Mesendoderm (in vitro differentiated cells): ENCODE measurements at regions not wholly inside any gene's neighbourhood (a gene's known extent, or its start where the extent isn't known, plus 50 kb on each side); places are given as distances from the start of the nearest gene placed in this dataset.

Source experiments
- DNase-seq: peaks from one replicate; pipeline ENCODE4 v3.0.0; 2013
- H2AK5ac ChIP-seq: 2 replicates; pipeline ENCODE4 v1.6.1; 2013; ENCODE audit warnings: low read length, inconsistent platforms
- H2BK120ac ChIP-seq: 2 replicates; pipeline ENCODE4 v1.6.1; 2013; ENCODE audit warnings: low read depth, mild to moderate bottlenecking, low read length, moderate library complexity, mixed read lengths
- H2BK15ac ChIP-seq: replicated peaks from 2 replicates; pipeline ENCODE4 v1.6.1; 2013; ENCODE audit warnings: low read depth, mild to moderate bottlenecking, moderate library complexity
- H2BK5ac ChIP-seq: 2 replicates; pipeline ENCODE4 v1.6.1; 2013; ENCODE audit warnings: low read length, inconsistent platforms
- H3K18ac ChIP-seq: 2 replicates; pipeline ENCODE4 v1.6.1; 2013; ENCODE audit warnings: mild to moderate bottlenecking, low read length, mixed read lengths
- H3K23ac ChIP-seq: one replicate; pipeline ENCODE4 v1.6.1; 2013; ENCODE audit warnings: low read length
- H3K27ac ChIP-seq: 2 replicates; pipeline ENCODE4 v1.5.1; 2013; ENCODE audit warnings: low read depth, mild to moderate bottlenecking, inconsistent platforms, low read length, moderate library complexity
- H3K27me3 ChIP-seq: 2 replicates; pipeline ENCODE4 v1.6.1; 2013; ENCODE audit warnings: low read length, control low read depth, mild to moderate bottlenecking, inconsistent platforms; ENCODE audit not compliant: insufficient read depth, poor library complexity
- H3K36me3 ChIP-seq: 2 replicates; pipeline ENCODE4 v1.6.1; 2013; ENCODE audit warnings: low read length, inconsistent platforms; ENCODE audit not compliant: control insufficient read depth, insufficient read depth
- H3K4ac ChIP-seq: one replicate; pipeline ENCODE4 v1.6.1; 2013; ENCODE audit warnings: low read depth, mild to moderate bottlenecking, low read length, moderate library complexity
- H3K4me1 ChIP-seq: 2 replicates; pipeline ENCODE4 v1.6.1; 2013; ENCODE audit warnings: low read depth, low read length, inconsistent platforms; ENCODE audit not compliant: control insufficient read depth
- H3K4me2 ChIP-seq: 2 replicates; pipeline ENCODE4 v1.6.1; 2013; ENCODE audit warnings: low read length
- H3K4me3 ChIP-seq: 2 replicates; pipeline ENCODE4 v1.5.1; 2013; ENCODE audit warnings: mild to moderate bottlenecking, low read length
- H3K56ac ChIP-seq: one replicate; pipeline ENCODE4 v1.6.1; 2013; ENCODE audit warnings: low read length
- H3K79me1 ChIP-seq: 2 replicates; pipeline ENCODE4 v1.6.1; 2013; ENCODE audit warnings: low read length, inconsistent platforms
- H3K79me2 ChIP-seq: 2 replicates; pipeline ENCODE4 v1.6.1; 2013; ENCODE audit warnings: mild to moderate bottlenecking, low read length; ENCODE audit not compliant: control insufficient read depth, insufficient read depth
- H3K9ac ChIP-seq: 2 replicates; pipeline ENCODE4 v1.6.1; 2013; ENCODE audit warnings: low read length, inconsistent platforms
- H4K5ac ChIP-seq: one replicate; pipeline ENCODE4 v1.6.1; 2013; ENCODE audit warnings: low read length
- H4K8ac ChIP-seq: one replicate; pipeline ENCODE4 v1.6.1; 2013; ENCODE audit warnings: low read depth, mild to moderate bottlenecking, control low read depth, low read length, moderate library complexity
- WGBS: extraction: QIAGEN DNeasy Blood & Tissue Kit; methylation state at CpG from one replicate; pipeline ENCODE4 v1.1.7; 2013; ENCODE audit warnings: low lambda C conversion rate, missing lambda C conversion rate; ENCODE audit not compliant: insufficient coverage; ENCODE audit errors: extremely low coverage; 5-methylcytosine and 5-hydroxymethylcytosine counted together

DNA sequence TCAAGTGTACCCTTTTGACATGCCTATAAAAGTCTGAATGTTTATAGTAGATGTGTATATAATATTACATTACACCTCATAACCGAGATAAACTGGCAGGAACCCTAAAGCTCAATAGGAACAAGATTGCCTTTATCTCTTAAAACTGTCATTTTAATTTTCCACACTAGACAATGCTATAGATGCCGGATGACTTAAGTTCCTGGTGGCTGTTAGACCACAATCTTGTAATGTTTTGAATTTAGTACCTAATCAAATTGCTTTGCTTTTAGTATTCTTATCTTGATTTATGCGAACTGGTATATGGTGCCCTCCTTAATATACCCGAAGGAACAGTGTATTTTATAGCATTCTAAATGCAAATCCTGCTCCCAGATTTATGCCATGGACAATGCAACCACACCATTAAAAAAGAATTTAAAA is 1397.0 kb upstream of the ADGRL4 start:
- Histone ChIP-seq H3K79me1 (no peaks in the 10 kb centered on the region), H3K36me3 (no peaks in the 10 kb centered on the region), H3K9ac (no peak overlapping the region), H3K4ac (no peak overlapping the region), H4K5ac (no peak overlapping the region), H2BK5ac (no peak overlapping the region), H3K56ac (no peak overlapping the region), H3K23ac (no peak overlapping the region), H2AK5ac (no peak overlapping the region), H3K4me2 (no peak overlapping the region), H3K27ac (no peak overlapping the region), H3K4me3 (no peak overlapping the region), H3K79me2 (no peaks in the 10 kb centered on the region), H2BK15ac (no peak overlapping the region), H3K18ac (no peak overlapping the region), H4K8ac (no peak overlapping the region), H3K4me1 (no peaks in the 10 kb centered on the region), H2BK120ac (no peak overlapping the region), H3K27me3 (no peaks in the 10 kb centered on the region)
- no CpG with 5 or more reads among the region's 4 CpGs for WGBS
- DNase-seq, result no peak

DNA sequence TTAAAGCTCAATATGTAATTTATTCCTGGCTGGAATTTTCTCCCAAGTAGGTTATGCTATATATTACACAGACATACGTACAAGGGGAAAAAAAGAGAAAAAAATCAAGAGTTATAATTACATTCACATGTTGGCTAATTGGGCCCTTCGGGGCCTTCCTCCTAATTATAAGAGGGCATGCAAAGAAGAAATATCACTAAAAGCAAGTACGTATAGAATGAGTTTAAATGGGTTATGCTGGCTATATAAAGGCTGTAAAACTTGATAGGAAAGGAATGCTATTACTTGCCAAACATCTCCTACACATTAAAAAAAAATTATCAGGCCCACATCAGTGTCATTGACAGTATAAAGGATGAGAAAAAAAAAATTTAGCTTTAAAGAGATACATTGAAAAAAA is 1396.1 kb upstream of the ADGRL4 start:
- H3K79me2 ChIP-seq, result no peaks in the 10 kb centered on the region
- no CpG with 5 or more reads among the region's 3 CpGs for WGBS
- DNase-seq, result no peak
- no peak overlapping the region for H3K56ac ChIP-seq
- H3K9ac ChIP-seq, result no peak overlapping the region
- H3K36me3 ChIP-seq, result no peaks in the 10 kb centered on the region
- H3K27me3 ChIP-seq, result no peaks in the 10 kb centered on the region
- H3K4me3 ChIP-seq, result no peak overlapping the region
- H2BK5ac ChIP-seq, result no peak overlapping the region
- H2AK5ac ChIP-seq, result no peak overlapping the region
- no peak overlapping the region for H3K23ac ChIP-seq
- H3K4me1 ChIP-seq, result no peaks in the 10 kb centered on the region
- no peak overlapping the region for H3K4ac ChIP-seq
- H2BK15ac ChIP-seq, result no peak overlapping the region
- no peak overlapping the region for H4K8ac ChIP-seq
- no peak overlapping the region for H3K27ac ChIP-seq
- no peaks in the 10 kb centered on the region for H3K79me1 ChIP-seq
- no peak overlapping the region for H2BK120ac ChIP-seq
- H3K18ac ChIP-seq, result no peak overlapping the region
- H4K5ac ChIP-seq, result no peak overlapping the region
- H3K4me2 ChIP-seq, result no peak overlapping the region

DNA sequence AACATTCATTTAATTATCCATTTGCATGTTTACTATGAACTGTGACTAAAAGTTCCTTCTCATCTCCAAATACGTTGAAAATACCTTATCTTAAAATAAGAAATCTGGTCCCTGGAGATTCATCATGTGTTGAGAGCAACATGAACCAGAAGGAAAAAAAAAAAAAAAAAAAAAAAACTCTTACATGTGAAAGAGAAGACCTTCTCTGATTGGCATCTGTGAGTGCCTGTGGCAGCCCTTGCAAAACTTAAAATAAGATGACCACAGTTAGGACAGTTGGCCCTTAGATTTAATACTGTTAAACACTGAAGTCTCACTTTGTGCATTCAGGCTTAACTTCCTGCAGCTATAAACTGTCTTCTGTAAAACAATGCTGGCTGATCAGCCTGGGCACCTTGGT is 1395.2 kb upstream of the ADGRL4 start:
- no peaks in the 10 kb centered on the region for H3K36me3 ChIP-seq
- no peak overlapping the region for H2BK15ac ChIP-seq
- no peaks in the 10 kb centered on the region for H3K79me1 ChIP-seq
- DNase-seq, result no peak
- H3K79me2 ChIP-seq, result no peaks in the 10 kb centered on the region
- H3K23ac ChIP-seq, result no peak overlapping the region
- WGBS, result no CpG with 5 or more reads among the region's 1 CpG
- H4K8ac ChIP-seq, result no peak overlapping the region
- H3K56ac ChIP-seq, result no peak overlapping the region
- H4K5ac ChIP-seq, result no peak overlapping the region
- H3K18ac ChIP-seq, result no peak overlapping the region
- H3K27me3 ChIP-seq, result no peaks in the 10 kb centered on the region
- H2AK5ac ChIP-seq, result no peak overlapping the region
- H2BK5ac ChIP-seq, result no peak overlapping the region
- no peak overlapping the region for H3K27ac ChIP-seq
- H3K4me1 ChIP-seq, result no peaks in the 10 kb centered on the region
- H2BK120ac ChIP-seq, result no peak overlapping the region
- no peak overlapping the region for H3K4me2 ChIP-seq
- no peak overlapping the region for H3K4me3 ChIP-seq
- H3K4ac ChIP-seq, result no peak overlapping the region
- no peak overlapping the region for H3K9ac ChIP-seq

DNA sequence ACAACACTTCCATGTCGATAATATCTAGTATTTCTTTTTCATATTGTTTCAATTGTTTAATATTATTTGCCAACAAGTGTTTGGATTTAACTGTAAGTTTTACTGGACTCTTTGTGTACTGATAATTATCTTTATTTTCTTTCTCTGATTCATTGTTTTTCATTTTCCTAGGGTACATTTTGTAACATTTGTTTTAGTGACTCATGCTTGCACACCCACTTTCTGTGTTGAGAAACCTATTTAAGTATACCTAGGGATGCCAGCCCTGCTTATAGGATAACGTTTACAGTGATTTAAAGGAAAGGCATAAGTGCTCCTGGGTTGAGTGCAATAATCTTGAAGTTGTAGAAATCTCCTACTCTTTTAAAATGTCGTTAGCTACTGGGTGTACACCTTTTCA is 1386.0 kb upstream of the ADGRL4 start:
- Histone ChIP-seq H3K56ac (no peak overlapping the region), H3K27ac (no peak overlapping the region), H3K4me3 (no peak overlapping the region), H2AK5ac (no peak overlapping the region), H3K23ac (no peak overlapping the region), H3K4ac (no peak overlapping the region), H3K4me2 (no peak overlapping the region), H2BK15ac (no peak overlapping the region), H2BK120ac (no peak overlapping the region), H3K79me2 (no peaks in the 10 kb centered on the region), H3K36me3 (no peaks in the 10 kb centered on the region), H3K27me3 (no peaks in the 10 kb centered on the region), H4K8ac (no peak overlapping the region), H3K18ac (no peak overlapping the region), H3K9ac (no peak overlapping the region), H3K4me1 (no peaks in the 10 kb centered on the region), H4K5ac (no peak overlapping the region), H3K79me1 (no peaks in the 10 kb centered on the region), H2BK5ac (no peak overlapping the region)
- DNase-seq, result no peak
- no CpG with 5 or more reads among the region's 3 CpGs for WGBS

DNA sequence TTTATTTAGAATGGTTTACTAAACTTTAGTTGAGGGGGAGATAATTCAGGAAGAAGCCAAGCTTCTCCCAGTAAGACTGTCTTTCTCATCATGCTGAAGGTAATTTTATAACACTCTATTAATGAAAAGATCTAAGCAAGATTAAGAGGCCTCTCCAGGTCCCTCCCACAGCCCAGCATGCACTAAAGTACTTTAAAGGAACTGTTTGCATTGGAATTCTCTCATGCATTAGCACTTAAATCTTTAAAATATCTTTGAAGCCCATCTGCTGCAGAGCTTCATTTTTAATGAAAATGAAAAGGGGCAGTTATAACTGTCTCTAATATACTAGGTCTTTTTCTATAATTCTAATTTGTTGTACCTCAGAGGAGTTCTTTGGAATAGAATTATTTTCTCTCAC is 1379.1 kb upstream of the ADGRL4 start:
- no peak overlapping the region for H2BK5ac ChIP-seq
- no peaks in the 10 kb centered on the region for H3K79me2 ChIP-seq
- no peaks in the 10 kb centered on the region for H3K4me1 ChIP-seq
- H2BK15ac ChIP-seq, result no peak overlapping the region
- no peak overlapping the region for H3K4me2 ChIP-seq
- H3K18ac ChIP-seq, result no peak overlapping the region
- no peak overlapping the region for H2AK5ac ChIP-seq
- H3K4ac ChIP-seq, result no peak overlapping the region
- no peak overlapping the region for H2BK120ac ChIP-seq
- H3K9ac ChIP-seq, result no peak overlapping the region
- H4K5ac ChIP-seq, result no peak overlapping the region
- H4K8ac ChIP-seq, result no peak overlapping the region
- H3K36me3 ChIP-seq, result no peaks in the 10 kb centered on the region
- no peaks in the 10 kb centered on the region for H3K27me3 ChIP-seq
- no peak overlapping the region for H3K23ac ChIP-seq
- H3K4me3 ChIP-seq, result no peak overlapping the region
- H3K79me1 ChIP-seq, result no peaks in the 10 kb centered on the region
- no peak overlapping the region for H3K27ac ChIP-seq
- DNase-seq, result peak; percentile 7
- H3K56ac ChIP-seq, result no peak overlapping the region

DNA sequence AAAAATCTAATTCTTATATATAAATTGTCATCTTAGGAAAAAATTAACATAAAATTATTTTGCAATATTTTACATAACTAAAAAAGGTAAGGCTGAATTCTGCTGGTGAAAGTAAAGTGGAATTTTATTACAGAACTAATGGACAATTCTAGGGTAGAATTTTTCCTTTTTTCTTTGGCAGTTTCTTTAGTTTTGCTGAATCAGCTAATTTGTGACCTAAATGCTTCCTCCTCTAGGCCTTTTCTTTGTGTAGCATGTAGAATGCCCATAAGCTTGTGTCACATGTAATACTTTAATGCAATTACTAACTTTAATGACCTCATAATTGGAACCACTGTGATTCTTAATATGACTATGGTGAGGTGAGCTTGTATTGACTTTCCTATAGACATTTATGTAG is 1378.4 kb upstream of the ADGRL4 start:
- Histone ChIP-seq H3K79me2 (no peaks in the 10 kb centered on the region), H3K23ac (no peak overlapping the region)

More for the DNA sequence above, 1378.4 kb upstream of the ADGRL4 start:
- Histone ChIP-seq H3K4me2 (no peak overlapping the region), H3K27me3 (no peaks in the 10 kb centered on the region), H2BK15ac (no peak overlapping the region), H3K4me1 (no peaks in the 10 kb centered on the region), H3K4me3 (no peak overlapping the region), H4K8ac (no peak overlapping the region), H3K56ac (no peak overlapping the region), H2BK5ac (no peak overlapping the region), H3K18ac (no peak overlapping the region), H3K4ac (no peak overlapping the region), H3K79me1 (no peaks in the 10 kb centered on the region), H2AK5ac (no peak overlapping the region), H3K27ac (no peak overlapping the region), H4K5ac (no peak overlapping the region), H2BK120ac (no peak overlapping the region), H3K9ac (no peak overlapping the region), H3K36me3 (no peaks in the 10 kb centered on the region)
- no peak for DNase-seq
